CD14-positive monocyte (primary cell): ENCODE measurements at regions not wholly inside any gene's neighbourhood (a gene's known extent, or its start where the extent isn't known, plus 50 kb on each side); places are given as distances from the start of the nearest gene placed in this dataset.

Source experiments
- DNase-seq, 3 donors: peaks; one replicate each; pipeline ENCODE4 v3.0.0-alpha.2; 2011 to 2022
- H2AFZ ChIP-seq: 2 replicates; pipeline ENCODE4 v1.6.0; 2012; ENCODE audit warnings: mild to moderate bottlenecking, low read depth, low read length, inconsistent platforms; ENCODE audit not compliant: insufficient read depth, poor library complexity, severe bottlenecking
- H3K27ac ChIP-seq, 2 donors: 1 replicate in 1 of 2; 2 replicates in 1 of 2; pipeline ENCODE4 v1.5.1; 2012 to 2013; ENCODE audit warnings: low read length in 2 of 2, control low read depth in 1 of 2, inconsistent platforms in 1 of 2, low read depth in 1 of 2, mild to moderate bottlenecking in 1 of 2
- H3K27me3 ChIP-seq, 2 donors: one replicate each; pipeline versions ENCODE4 v1.6.0 to v1.6.1; 2011 to 2013; ENCODE audit warnings: low read length in 2 of 2; ENCODE audit not compliant: control insufficient read depth in 2 of 2, insufficient read depth in 2 of 2
- H3K36me3 ChIP-seq, 2 donors: replicated peaks in 1 of 2; 1 replicate in 1 of 2; 2 replicates in 1 of 2; pipeline versions ENCODE4 v1.5.1 to v1.6.1; 2012 to 2013; ENCODE audit warnings: low read length in 2 of 2, control low read depth in 1 of 2, inconsistent platforms in 1 of 2, mild to moderate bottlenecking in 1 of 2; ENCODE audit not compliant: insufficient read depth in 2 of 2, control insufficient read depth in 1 of 2
- H3K4me1 ChIP-seq, 2 donors: 1 replicate in 1 of 2; 2 replicates in 1 of 2; pipeline versions ENCODE4 v1.5.1 to v1.6.1; 2012 to 2013; ENCODE audit warnings: low read length in 2 of 2, control low read depth in 1 of 2, inconsistent platforms in 1 of 2, mild to moderate bottlenecking in 1 of 2, moderate library complexity in 1 of 2; ENCODE audit not compliant: insufficient read depth in 2 of 2, control insufficient read depth in 1 of 2
- H3K4me2 ChIP-seq: replicated peaks from 2 replicates; pipeline ENCODE3; 2012; ENCODE audit warnings: low read length, moderate library complexity, mild to moderate bottlenecking; ENCODE audit not compliant: poor library complexity, severe bottlenecking; ENCODE audit errors: extremely low read depth
- H3K4me3 ChIP-seq, 3 experiments: fragments of 200-600 bp in 1 of 3; sonication (generic) in 1 of 3; replicated peaks in 1 of 3; 1 replicate in 2 of 3; 2 replicates in 1 of 3; pipeline ENCODE4 v1.5.1; 2011 to 2013; ENCODE audit warnings: low read length in 3 of 3, mild to moderate bottlenecking in 3 of 3, control low read depth in 2 of 3, low read depth in 2 of 3, inconsistent platforms in 1 of 3, moderate library complexity in 1 of 3
- H3K79me2 ChIP-seq: 2 replicates; pipeline ENCODE4 v1.6.0; 2012; ENCODE audit warnings: mild to moderate bottlenecking, control low read depth, inconsistent platforms, low read length, moderate library complexity; ENCODE audit not compliant: insufficient read depth
- H3K9ac ChIP-seq: 2 replicates; pipeline ENCODE4 v1.6.0; 2017; ENCODE audit warnings: low read length, mild to moderate bottlenecking; ENCODE audit not compliant: insufficient read depth, poor library complexity, severe bottlenecking
- H3K9me3 ChIP-seq, 2 donors: replicated peaks in 1 of 2; 1 replicate in 1 of 2; 2 replicates in 1 of 2; pipeline versions ENCODE4 v1.5.1 to v1.6.1; 2012 to 2013; ENCODE audit warnings: low read length in 2 of 2, control low read depth in 1 of 2; ENCODE audit not compliant: control insufficient read depth in 1 of 2, insufficient read depth in 1 of 2
- H4K20me1 ChIP-seq: 2 replicates; pipeline ENCODE4 v1.6.0; 2012; ENCODE audit warnings: mild to moderate bottlenecking, low read length, control low read depth, moderate library complexity; ENCODE audit not compliant: insufficient read depth
- H3K27ac Mint-ChIP-seq, 7 donors: one replicate each; pipeline ENCODE4 v1.8.0; 2020; ENCODE audit warnings: mild to moderate bottlenecking in 7 of 7, mixed read lengths in 7 of 7, moderate library complexity in 6 of 7, inconsistent platforms in 2 of 7
- H3K27me3 Mint-ChIP-seq, 3 donors: one replicate each; pipeline ENCODE4 v1.8.0; 2021 to 2022; ENCODE audit warnings: low read depth in 3 of 3, mild to moderate bottlenecking in 3 of 3, mixed read lengths in 3 of 3, moderate library complexity in 3 of 3, inconsistent platforms in 1 of 3
- H3K36me3 Mint-ChIP-seq, 2 donors: one replicate each; pipeline ENCODE4 v1.8.0; 2020; ENCODE audit warnings: mixed read lengths in 2 of 2, inconsistent platforms in 1 of 2, mild to moderate bottlenecking in 1 of 2
- H3K4me1 Mint-ChIP-seq: one replicate; pipeline ENCODE4 v1.8.0; 2020; ENCODE audit warnings: mild to moderate bottlenecking, mixed read lengths
- H3K4me3 Mint-ChIP-seq, 2 donors: one replicate each; pipeline ENCODE4 v1.8.0; 2020; ENCODE audit warnings: mild to moderate bottlenecking in 2 of 2, mixed read lengths in 2 of 2, moderate library complexity in 1 of 2
- H3K9me3 Mint-ChIP-seq, 7 donors: one replicate each; pipeline ENCODE4 v1.8.0; 2020 to 2022; ENCODE audit warnings: mixed read lengths in 7 of 7, mild to moderate bottlenecking in 6 of 7, moderate library complexity in 6 of 7, inconsistent platforms in 2 of 7
- WGBS: methylation state at CpG from one replicate; pipeline ENCODE4 v1.1.5; 2013; ENCODE audit warnings: missing lambda C conversion rate; ENCODE audit not compliant: insufficient coverage; 5-methylcytosine and 5-hydroxymethylcytosine counted together
- intact Hi-C, 2 donors: fragments of 100-400 bp; cut with micrococcal nuclease; formaldehyde crosslinking; loops; one replicate each; pipeline versions ENCODE4 v1.15.0 to v1.15.1; 2023
- TF ChIP-seq, protein P1 (sequence below): fragments of 200-600 bp; IDR thresholded peaks from one replicate; pipeline ENCODE4 v1.8.0; 2022; ENCODE audit warnings: antibody characterized with exemption, mild to moderate bottlenecking

DNA sequence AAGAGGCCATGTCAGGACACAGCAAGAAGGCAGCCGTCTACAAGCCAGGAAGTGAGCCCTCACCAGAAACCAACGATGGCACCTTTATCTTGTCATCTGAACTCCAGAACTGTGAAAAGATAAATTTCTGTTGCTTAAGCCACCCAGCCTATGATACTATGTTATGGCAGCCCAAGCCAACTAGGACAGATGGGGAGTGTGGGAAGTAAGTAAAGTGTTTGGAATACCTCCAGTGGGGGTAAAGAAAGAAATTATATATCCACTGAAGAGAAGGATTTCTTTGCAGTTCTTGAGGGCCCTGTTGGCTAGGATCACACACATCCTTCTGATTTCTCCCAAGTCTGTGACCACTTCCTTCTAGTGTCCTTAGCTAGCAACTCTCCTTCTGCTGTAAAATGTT is 384.4 kb downstream of the TNS3 start:
- no peak overlapping the region for H3K4me3 ChIP-seq
- no peaks in the 10 kb centered on the region for H3K9me3 ChIP-seq
- intact Hi-C loops, result no loop called here
- TF ChIP-seq, protein P1, sequence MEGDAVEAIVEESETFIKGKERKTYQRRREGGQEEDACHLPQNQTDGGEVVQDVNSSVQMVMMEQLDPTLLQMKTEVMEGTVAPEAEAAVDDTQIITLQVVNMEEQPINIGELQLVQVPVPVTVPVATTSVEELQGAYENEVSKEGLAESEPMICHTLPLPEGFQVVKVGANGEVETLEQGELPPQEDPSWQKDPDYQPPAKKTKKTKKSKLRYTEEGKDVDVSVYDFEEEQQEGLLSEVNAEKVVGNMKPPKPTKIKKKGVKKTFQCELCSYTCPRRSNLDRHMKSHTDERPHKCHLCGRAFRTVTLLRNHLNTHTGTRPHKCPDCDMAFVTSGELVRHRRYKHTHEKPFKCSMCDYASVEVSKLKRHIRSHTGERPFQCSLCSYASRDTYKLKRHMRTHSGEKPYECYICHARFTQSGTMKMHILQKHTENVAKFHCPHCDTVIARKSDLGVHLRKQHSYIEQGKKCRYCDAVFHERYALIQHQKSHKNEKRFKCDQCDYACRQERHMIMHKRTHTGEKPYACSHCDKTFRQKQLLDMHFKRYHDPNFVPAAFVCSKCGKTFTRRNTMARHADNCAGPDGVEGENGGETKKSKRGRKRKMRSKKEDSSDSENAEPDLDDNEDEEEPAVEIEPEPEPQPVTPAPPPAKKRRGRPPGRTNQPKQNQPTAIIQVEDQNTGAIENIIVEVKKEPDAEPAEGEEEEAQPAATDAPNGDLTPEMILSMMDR, result no peak
- Mint-ChIP-seq H3K9me3 (no peaks in the 10 kb centered on the region), H3K36me3 (no peaks in the 10 kb centered on the region), H3K4me1 (peaks cover 4% of the 10 kb centered on the region), H3K4me3 (no peak overlapping the region), H3K27ac (no peak overlapping the region), H3K27me3 (peaks cover 0 to 9% (median 2%) of the 10 kb centered on the region in 3 donors)
- no peaks in the 10 kb centered on the region for H4K20me1 ChIP-seq
- H3K27me3 ChIP-seq, result no peaks in the 10 kb centered on the region
- H3K79me2 ChIP-seq, result no peaks in the 10 kb centered on the region
- no peak for DNase-seq
- H2AFZ ChIP-seq, result no peak overlapping the region
- no peak overlapping the region for H3K27ac ChIP-seq
- H3K9ac ChIP-seq, result no peak overlapping the region
- no peaks in the 10 kb centered on the region for H3K36me3 ChIP-seq
- peaks cover 0 to 4% of the 10 kb centered on the region in 2 donors for H3K4me1 ChIP-seq
- H3K4me2 ChIP-seq, result no peak overlapping the region
- WGBS, result no CpG with 5 or more reads among the region's 2 CpGs

- Mint-ChIP-seq H3K9me3 (peaks cover 0 to under 1% (median 0%) of the 10 kb centered on the region in 7 donors), H3K27me3 (peaks cover 0 to 10% (median 2%) of the 10 kb centered on the region in 3 donors), H3K36me3 (no peaks in the 10 kb centered on the region), H3K4me1 (peaks cover 8% of the 10 kb centered on the region), H3K27ac (no peak overlapping the region), H3K4me3 (no peak overlapping the region)
- Histone ChIP-seq H3K36me3 (no peaks in the 10 kb centered on the region), H3K9me3 (no peaks in the 10 kb centered on the region), H3K4me1 (peaks cover 0 to 8% of the 10 kb centered on the region in 2 donors), H3K9ac (no peak overlapping the region), H3K27me3 (no peaks in the 10 kb centered on the region), H3K79me2 (no peaks in the 10 kb centered on the region), H2AFZ (no peak overlapping the region), H3K4me3 (no peak overlapping the region), H3K27ac (no peak overlapping the region), H3K4me2 (no peak overlapping the region), H4K20me1 (no peaks in the 10 kb centered on the region)
- no CpG with 5 or more reads among the region's 3 CpGs for WGBS
- TF ChIP-seq, protein P1, result no peak
- intact Hi-C loops, result no loop called here
- DNase-seq, result no peak
Observed at GRCh38 chr7:47196737-47197136, 385.2 kb downstream of the TNS3 start.
